ENCODE measurements at regions not wholly inside any gene's neighbourhood (a gene's known extent, or its start where the extent isn't known, plus 50 kb on each side); places are given as distances from the start of the nearest gene placed in this dataset.

- no peak for TF ChIP-seq CTCF (IDR thresholded peaks at IDR 0.05)
Measured at GRCh38 chr10:58918887-58919286, 257.6 kb upstream of the PHYHIPL start.

- no peak for TF ChIP-seq CTCF (IDR thresholded peaks at IDR 0.05)
Measured at GRCh38 chr10:58919927-58920654, 256.4 kb upstream of the PHYHIPL start.

GRCh38 chr10:58920655-58921003 is 255.8 kb upstream of the PHYHIPL start:
- TF ChIP-seq CTCF (IDR thresholded peaks at IDR 0.05), result no peak

GRCh38 chr10:58921421-58921855 is 255.0 kb upstream of the PHYHIPL start:
- no peak for TF ChIP-seq CTCF (IDR thresholded peaks at IDR 0.05)

GRCh38 chr10:58925381-58925780 is 251.1 kb upstream of the PHYHIPL start:
- no peak for TF ChIP-seq CTCF (IDR thresholded peaks at IDR 0.05)

GRCh38 chr10:58930500-58930899 is 245.9 kb upstream of the PHYHIPL start:
- TF ChIP-seq CTCF (IDR thresholded peaks at IDR 0.05), result no peak

- TF ChIP-seq CTCF (IDR thresholded peaks at IDR 0.05), result no peak
Measured at GRCh38 chr10:58932126-58932525, 244.3 kb upstream of the PHYHIPL start.
